HG02981 (cell line): ENCODE measurements at regions not wholly inside any gene's neighbourhood (a gene's known extent, or its start where the extent isn't known, plus 50 kb on each side); places are given as distances from the start of the nearest gene placed in this dataset.
"Not testable (repeated sequence)": the region's sequence is repeated elsewhere in the genome, so short reads cannot be mapped to it uniquely, and the experiment has no call there.

ENCODE experiments used
- ATAC-seq: cut with Tn5 transposase; IDR thresholded peaks from one replicate; pipeline ENCODE4 v1.9.1; 2021; ENCODE audit warnings: mild to moderate bottlenecking, moderate library complexity; ENCODE audit not compliant: unreplicated experiment

DNA sequence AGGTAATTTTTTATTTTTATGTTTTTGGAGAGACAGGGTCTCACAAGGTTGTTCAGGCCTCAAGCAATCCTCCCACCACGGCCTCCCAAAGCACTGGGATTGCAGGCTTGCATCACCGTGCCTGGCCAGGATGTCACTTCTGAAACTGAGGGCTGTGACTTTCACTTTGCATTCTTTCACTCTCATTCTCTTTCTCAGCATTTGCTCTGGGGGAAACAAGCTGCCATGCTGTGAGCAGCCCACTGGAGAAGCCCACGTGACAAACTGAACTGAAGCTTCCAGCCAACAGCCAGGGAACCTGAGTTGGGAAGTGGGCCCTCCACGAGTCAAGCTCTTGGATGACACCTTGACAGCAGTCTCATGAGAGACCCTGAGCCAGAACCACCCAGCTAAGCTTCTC lies 109.4 kb downstream of the C5orf15 start:
- ATAC-seq: no peak

DNA sequence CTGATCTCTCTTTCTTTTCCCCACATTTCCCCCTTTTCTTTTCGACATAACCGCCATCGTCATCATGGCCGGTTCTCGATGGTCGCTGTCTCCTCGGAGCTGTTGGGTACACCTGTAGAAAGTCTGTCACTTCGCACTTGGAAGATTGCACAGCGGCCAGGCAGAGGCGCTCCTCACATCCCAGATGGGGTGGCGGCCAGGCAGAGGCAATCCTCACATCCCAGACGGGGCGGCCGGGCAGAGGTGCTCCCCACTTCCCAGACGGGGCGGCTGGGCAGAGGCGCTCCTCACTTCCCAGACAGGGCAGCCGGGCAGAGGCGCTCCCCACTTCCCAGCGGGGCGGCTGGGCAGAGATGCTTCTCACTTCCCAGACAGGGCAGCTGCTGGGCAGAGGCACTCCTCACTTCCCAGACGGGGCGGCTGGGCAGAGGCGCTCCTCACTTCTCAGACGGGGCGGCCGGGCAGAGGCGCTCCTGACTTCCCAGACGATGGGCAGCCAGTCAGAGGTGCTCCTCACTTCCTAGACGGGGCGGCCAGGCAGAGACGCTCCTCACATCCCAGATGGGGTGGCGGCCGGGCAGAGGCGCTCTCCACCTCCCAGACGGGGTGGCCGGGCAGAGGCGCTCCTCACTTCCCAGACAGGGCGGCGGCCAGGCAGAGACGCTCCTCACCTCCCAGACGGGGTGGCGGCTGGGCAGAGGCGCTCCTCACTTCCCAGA lies 110.7 kb downstream of the C5orf15 start:
- ATAC-seq: not testable (repeated sequence)

DNA sequence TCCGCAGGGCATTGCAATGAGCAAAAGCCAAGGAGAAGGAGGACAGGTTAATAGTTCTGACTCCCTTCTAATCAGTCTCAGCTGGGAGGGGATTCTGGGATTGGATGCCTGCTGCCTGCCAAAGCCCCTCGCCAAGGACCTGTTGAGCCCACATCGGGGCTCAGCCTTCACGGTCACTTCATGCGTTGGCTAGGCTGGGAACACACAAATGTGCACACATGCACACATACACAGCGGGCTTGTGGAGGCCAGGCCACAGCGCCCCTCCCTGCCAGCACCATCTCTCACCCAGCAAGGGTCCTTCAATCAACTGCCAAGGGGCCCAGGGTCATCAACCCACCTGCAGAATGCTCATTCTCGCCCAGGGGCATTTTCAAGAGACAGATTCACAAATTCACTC lies 113.9 kb downstream of the C5orf15 start:
- no peak for ATAC-seq

DNA sequence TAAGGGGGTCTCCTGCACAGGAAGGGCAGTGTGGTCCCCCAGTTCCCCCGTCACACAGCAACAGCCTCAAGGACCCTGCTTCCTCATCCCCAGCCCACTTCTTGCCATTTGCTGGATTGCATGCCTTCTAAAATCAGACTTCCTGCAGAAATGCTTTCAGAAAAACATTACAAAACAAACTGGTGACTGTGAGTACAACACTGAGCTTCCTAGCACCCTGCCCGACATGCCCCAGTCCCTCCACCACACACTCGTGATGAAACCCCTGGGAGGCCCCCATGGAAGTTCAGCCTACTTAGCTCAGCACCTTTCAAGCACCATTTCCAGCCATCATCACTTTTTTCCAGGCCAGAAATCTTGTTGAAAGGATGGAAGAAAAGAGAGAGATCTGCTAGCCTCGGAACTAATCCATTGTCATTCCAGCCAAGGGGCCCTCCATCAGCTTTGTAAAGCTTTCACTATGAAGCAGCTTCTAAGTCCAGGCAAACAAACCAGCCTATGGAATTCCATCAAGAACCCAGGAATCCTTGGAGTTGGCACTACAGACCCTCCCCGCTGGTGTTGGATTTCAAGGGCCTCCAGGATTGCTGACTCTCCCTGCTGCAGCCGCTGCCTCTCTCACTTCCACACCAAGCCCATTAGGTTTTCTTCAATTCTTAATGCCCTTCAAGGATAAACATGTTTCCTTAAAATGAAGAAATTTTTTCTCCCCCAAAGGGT lies 114.6 kb downstream of the C5orf15 start:
- no peak for ATAC-seq

GRCh38 chr5:133851521-133851920 lies 116.9 kb downstream of the C5orf15 start:
- no peak for ATAC-seq

GRCh38 chr5:133850811-133851210 lies 117.6 kb downstream of the C5orf15 start:
- ATAC-seq: no peak

GRCh38 chr5:133849116-133849515 lies 119.3 kb downstream of the C5orf15 start:
- ATAC-seq: no peak

GRCh38 chr5:133848341-133848811 lies 120.0 kb downstream of the C5orf15 start:
- ATAC-seq: no peak

DNA sequence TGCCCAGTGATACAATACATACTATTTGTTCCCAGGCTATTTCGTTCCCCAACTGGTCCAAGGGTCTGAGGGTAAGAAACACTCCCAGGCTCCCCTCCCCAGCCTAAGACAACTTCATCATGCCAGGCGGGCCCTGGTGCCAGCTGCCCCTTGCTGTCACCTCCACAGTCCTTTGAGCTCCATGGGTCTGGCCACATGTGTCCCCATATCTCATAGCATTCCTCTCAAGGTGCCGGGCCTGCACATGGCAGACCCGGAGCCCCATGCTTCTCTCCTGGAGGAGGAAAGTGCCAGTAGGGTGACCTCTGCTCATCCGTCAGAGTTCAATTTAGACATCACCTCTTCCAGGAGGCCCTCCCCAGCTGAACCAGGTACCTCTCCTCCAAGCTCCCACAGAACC lies 120.5 kb downstream of the C5orf15 start:
- ATAC-seq: no peak

DNA sequence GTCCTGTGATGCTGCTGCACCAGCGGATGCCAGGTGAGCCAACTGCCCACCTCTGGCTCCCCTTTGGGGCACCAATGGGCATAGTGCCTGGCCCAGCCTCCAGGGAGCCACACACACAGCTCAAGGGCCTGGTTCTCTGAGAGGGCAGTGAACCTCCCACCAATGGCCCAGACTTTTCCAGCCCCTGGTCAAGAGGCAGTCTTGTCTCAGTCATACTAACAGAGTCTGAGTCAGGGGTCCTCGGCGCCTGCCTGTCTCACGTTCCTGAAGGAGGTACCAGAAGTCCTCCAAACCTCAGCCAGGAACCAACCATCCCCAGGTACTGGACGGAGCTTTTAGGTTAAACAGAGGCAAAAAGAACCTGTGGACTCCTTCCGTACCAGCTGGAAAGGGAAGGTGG lies 121.1 kb downstream of the C5orf15 start:
- no peak for ATAC-seq

GRCh38 chr5:133846478-133847226 lies 121.8 kb downstream of the C5orf15 start:
- no peak for ATAC-seq

DNA sequence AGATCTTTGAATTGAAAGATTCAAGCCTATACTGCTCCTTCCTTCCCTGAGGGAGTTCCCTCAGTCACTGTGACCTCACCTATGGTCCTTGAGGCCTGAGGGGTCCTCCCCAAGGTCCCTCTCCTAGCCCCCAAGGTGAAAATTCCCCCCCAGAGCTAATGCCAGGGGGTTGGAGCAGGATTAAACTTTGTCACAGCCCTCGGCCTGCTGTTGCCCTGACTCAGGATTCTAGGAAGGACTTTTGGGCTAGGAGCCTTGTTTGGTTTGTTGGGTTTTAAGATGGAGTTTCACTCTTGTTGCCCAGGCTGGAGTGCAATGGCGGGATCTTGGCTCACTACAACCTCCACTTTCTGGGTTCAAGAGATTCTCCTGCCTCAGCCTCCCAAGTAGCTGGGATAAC lies 123.2 kb downstream of the C5orf15 start:
- ATAC-seq: no peak

GRCh38 chr5:133844836-133845235 lies 123.6 kb downstream of the C5orf15 start:
- no peak for ATAC-seq

GRCh38 chr5:133843911-133844310 lies 124.5 kb downstream of the C5orf15 start:
- no peak for ATAC-seq

DNA sequence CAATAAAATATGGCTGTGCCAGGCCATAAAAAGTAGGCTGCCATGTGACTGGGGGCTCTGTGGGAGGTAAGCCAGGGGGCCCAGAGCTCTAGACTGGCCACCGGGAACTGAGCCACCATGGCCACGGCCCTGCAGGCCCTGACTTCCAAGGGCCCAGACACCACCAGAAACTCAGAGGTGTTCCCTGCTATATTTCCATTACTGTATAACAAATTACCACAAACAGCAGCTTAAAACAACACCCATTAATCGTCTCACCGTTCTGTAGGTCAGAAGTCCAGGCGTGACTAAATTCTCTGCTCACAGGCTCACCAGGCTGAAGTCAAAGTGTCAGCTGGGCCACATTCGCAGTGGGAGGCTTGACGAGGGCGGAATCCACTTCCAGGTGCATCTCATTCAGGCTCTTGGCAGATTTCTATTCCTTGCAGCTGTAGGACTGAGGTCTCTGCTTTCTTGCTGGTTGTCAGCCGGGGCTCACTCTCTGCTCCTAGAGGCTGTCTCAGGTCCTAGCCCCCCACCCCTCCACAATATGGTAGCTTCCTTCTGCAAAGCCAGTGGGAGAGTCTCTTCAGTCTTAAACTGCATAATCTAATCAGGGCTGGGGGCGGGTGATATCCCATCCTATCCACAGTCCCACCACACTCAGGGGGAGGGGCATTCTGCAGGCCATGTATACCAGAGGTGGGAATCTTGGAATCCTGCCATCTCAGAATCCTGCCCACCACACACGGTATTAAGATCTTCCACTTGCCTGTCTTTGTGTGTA lies 125.4 kb downstream of the C5orf15 start:
- ATAC-seq: no peak

GRCh38 chr5:133841831-133842750 lies 126.3 kb downstream of the C5orf15 start:
- no peak for ATAC-seq

DNA sequence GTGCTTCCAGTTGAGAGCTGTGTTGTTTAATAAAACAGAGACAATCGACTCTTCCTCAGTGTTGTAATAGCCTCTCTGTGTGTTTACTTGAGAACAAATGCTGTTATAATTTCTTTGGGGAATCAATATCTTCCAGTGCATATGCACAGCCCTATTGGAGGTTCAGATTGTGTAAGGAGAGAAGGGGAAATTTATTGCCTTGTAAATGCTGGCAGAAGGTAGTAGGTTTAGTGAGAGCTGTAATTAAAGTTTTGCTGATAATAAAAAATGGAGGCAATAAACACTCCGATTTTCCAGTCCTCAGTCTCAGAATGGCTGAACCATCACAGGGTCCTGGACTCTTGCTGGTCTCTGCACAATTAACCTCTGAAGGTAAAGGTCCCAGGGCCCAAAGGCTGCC lies 128.3 kb downstream of the C5orf15 start:
- ATAC-seq: no peak

DNA sequence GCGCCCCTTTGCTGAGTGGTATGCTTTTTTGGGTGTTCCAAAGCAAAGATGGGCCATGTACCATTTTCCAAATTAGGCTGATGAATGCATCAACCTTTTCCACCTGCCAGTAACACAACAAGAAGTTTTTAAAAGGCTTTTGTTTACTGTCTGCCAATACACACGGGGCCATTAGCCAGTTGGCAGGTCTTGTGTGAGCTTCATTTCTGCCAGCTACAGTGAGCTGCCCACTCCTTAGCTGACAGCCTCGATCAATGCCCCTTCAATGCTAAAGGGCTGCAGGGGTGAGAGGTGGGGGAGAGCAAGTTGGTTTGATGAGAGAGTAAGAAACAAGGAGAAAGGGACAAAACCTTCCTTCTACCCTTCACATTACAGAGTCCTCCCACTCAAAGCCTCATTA lies 128.7 kb downstream of the C5orf15 start:
- ATAC-seq: no peak

- ATAC-seq: no peak
Measured at GRCh38 chr5:133839090-133839489, 129.3 kb downstream of the C5orf15 start.

DNA sequence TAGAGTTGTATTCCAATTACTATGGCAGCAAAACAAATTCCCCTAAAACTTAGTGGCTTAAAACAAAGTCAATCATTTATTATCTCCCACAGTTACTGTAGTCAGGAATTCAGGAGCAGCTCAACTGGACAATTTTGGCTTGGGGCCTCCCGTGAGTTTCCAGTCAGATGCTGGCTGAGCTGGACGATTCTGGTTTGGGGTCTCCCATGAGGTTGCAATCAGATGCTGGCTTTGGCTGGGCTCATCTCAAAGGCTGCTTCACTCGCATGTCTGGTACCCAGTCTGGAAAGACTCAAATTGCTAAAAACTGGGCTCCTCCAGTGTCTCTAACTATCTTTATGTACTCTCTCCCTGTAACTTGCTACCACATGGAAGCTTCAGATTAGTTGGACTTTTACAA lies 130.1 kb downstream of the C5orf15 start:
- no peak for ATAC-seq
